OCI-LY7 (cell line): ENCODE measurements at regions not wholly inside any gene's neighbourhood (a gene's known extent, or its start where the extent isn't known, plus 50 kb on each side); places are given as distances from the start of the nearest gene placed in this dataset.

Experiments
- CTCF ChIP-seq: fragments of 200-600 bp; sonication (generic); conservative IDR thresholded peaks from 2 replicates; pipeline ENCODE4 v1.5.1; 2014; ENCODE audit warnings: mild to moderate bottlenecking, antibody characterized with exemption, low read length, moderate library complexity, mixed read lengths
- EZH2phosphoT487 ChIP-seq: fragments of 200-600 bp; sonication (generic); IDR thresholded peaks from 2 replicates; pipeline ENCODE4 v1.6.1; 2018; ENCODE audit warnings: low read depth, borderline replicate concordance, mild to moderate bottlenecking, mixed run types, antibody characterized with exemption, low read length, moderate library complexity, mixed read lengths

GRCh38 chr18:29925566-29925965, 1117.0 kb downstream of the DSC3 start:
- TF ChIP-seq CTCF: no peak
- no peak for TF ChIP-seq EZH2phosphoT487
